IMR-90 (cell line): ENCODE measurements at regions not wholly inside any gene's neighbourhood (a gene's known extent, or its start where the extent isn't known, plus 50 kb on each side); places are given as distances from the start of the nearest gene placed in this dataset.

Experiments used
- BHLHE40 ChIP-seq: fragments of 150-350 bp; IDR thresholded peaks from 2 replicates; pipeline ENCODE4 v1.6.1; 2016; ENCODE audit warnings: mild to moderate bottlenecking, low read depth, low read length
- CEBPB ChIP-seq: IDR thresholded peaks from 2 replicates; pipeline ENCODE4 v1.6.1; 2012; ENCODE audit warnings: low read depth, low read length, improper control_type of control experiment
- CTCF ChIP-seq: conservative IDR thresholded peaks from 2 replicates; pipeline ENCODE4 v1.5.1; 2012; ENCODE audit warnings: mild to moderate bottlenecking, low read depth, low read length, improper control_type of control experiment
- ELK1 ChIP-seq: fragments of 150-350 bp; IDR thresholded peaks from 2 replicates; pipeline ENCODE4 v1.6.1; 2016; ENCODE audit warnings: low read depth, mild to moderate bottlenecking, low read length, moderate library complexity, borderline replicate concordance
- FOS ChIP-seq: fragments of 150-350 bp; IDR thresholded peaks from 2 replicates; pipeline ENCODE4 v1.6.1; 2016; ENCODE audit warnings: low read depth, low read length
- MAZ ChIP-seq: IDR thresholded peaks from 2 replicates; pipeline ENCODE4 v1.6.1; 2012; ENCODE audit warnings: low read depth, mild to moderate bottlenecking, low read length, improper control_type of control experiment, moderate library complexity, borderline replicate concordance
- MXI1 ChIP-seq: IDR thresholded peaks from 2 replicates; pipeline ENCODE4 v1.6.1; 2012; ENCODE audit warnings: low read depth, mild to moderate bottlenecking, low read length, moderate library complexity, borderline replicate concordance
- POLR2A ChIP-seq: IDR thresholded peaks from 2 replicates; pipeline ENCODE4 v1.6.1; 2012; ENCODE audit warnings: mild to moderate bottlenecking, low read depth, low read length
- RAD21 ChIP-seq: IDR thresholded peaks from 2 replicates; pipeline ENCODE4 v1.6.1; 2012; ENCODE audit warnings: low read length, improper control_type of control experiment
- RCOR1 ChIP-seq: IDR thresholded peaks from 2 replicates; pipeline ENCODE4 v1.6.1; 2012; ENCODE audit warnings: mild to moderate bottlenecking, low read length, improper control_type of control experiment; ENCODE audit not compliant: insufficient replicate concordance
- RFX5 ChIP-seq: IDR thresholded peaks from 2 replicates; pipeline ENCODE4 v1.8.0; 2012; ENCODE audit warnings: low read depth, mild to moderate bottlenecking, low read length, moderate library complexity
- USF2 ChIP-seq: fragments of 150-350 bp; IDR thresholded peaks from 2 replicates; pipeline ENCODE4 v1.6.1; 2017; ENCODE audit warnings: mild to moderate bottlenecking, antibody characterized with exemption, low read length, low read depth

GRCh38 chr1:34618381-34618780, 136.5 kb upstream of the GJB5 start:
- TF ChIP-seq RFX5 (no peak), CTCF (no peak), FOS (no peak), MXI1 (no peak), ELK1 (no peak), RCOR1 (no peak), USF2 (no peak), POLR2A (no peak), RAD21 (no peak), CEBPB (no peak), MAZ (no peak), BHLHE40 (no peak)
